ENCODE measurements at regions not wholly inside any gene's neighbourhood (a gene's known extent, or its start where the extent isn't known, plus 50 kb on each side); places are given as distances from the start of the nearest gene placed in this dataset.

GRCh38 chr3:141431411-141432378 is 55.1 kb upstream of the RASA2 start (continued):
- TF ChIP-seq ASH2L (IDR thresholded peaks at IDR 0.05; ENCODE audit: insufficient read length, low read depth, low read length) (peak; percentile 91), ZNF839 (CRISPR knock-in tag; IDR thresholded peaks at IDR 0.05; ENCODE audit: borderline replicate concordance) (no peak), KDM5A (IDR thresholded peaks at IDR 0.05; ENCODE audit: borderline replicate concordance, low read length) (peak; percentile 25; the same call in 1 of the 2 replicates), XBP1 (CRISPR knock-in tag; IDR thresholded peaks at IDR 0.05) (no peak), LCORL (IDR thresholded peaks at IDR 0.05) (peak; percentile 88), LCORL (CRISPR knock-in tag; IDR thresholded peaks at IDR 0.05) (peak; percentile 99), SPEN (CRISPR knock-in tag; IDR thresholded peaks at IDR 0.05; ENCODE audit: low read depth) (0 out of 2 replicates have a peak, but pooled peaks have one; percentile 39), ZNF142 (CRISPR knock-in tag; IDR thresholded peaks at IDR 0.05) (0 out of 2 replicates have a peak, but pooled peaks have one; percentile 64), RBFOX2 (IDR thresholded peaks at IDR 0.05; ENCODE audit: low read depth, low read length) (0 out of 2 replicates have a peak, but pooled peaks have one; percentile 23), HDAC6 (IDR thresholded peaks at IDR 0.05; ENCODE audit: low read depth, low read length) (no peak), TBX2 (CRISPR knock-in tag; IDR thresholded peaks at IDR 0.05; ENCODE audit: borderline replicate concordance) (peak; percentile 91), ISX (CRISPR knock-in tag; conservative IDR thresholded peaks at IDR 0.05) (0 out of 2 replicates have a peak, but pooled peaks have one; percentile 27), PHF8 (CRISPR knock-in tag; IDR thresholded peaks at IDR 0.05) (peak; percentile 42; the same call in 1 of the 2 replicates), POLR2AphosphoS5 (IDR thresholded peaks at IDR 0.05; ENCODE audit: low read depth, low read length) (peak; percentile 48; the same call in 1 of the 2 replicates), CREM (IDR thresholded peaks at IDR 0.05) (peak; percentile 76), CREM (CRISPR knock-in tag; IDR thresholded peaks at IDR 0.05) (no peak), E2F1 (CRISPR knock-in tag; IDR thresholded peaks at IDR 0.05) (no peak), MYC (CRISPR knock-in tag; IDR thresholded peaks at IDR 0.05; ENCODE audit: borderline replicate concordance) (peak; percentile 51; the same call in 1 of the 2 replicates), FOXJ3 (CRISPR knock-in tag; IDR thresholded peaks at IDR 0.05; ENCODE audit: borderline replicate concordance) (peak; percentile 92), ZNF788 (CRISPR knock-in tag; IDR thresholded peaks at IDR 0.05; ENCODE audit: borderline replicate concordance) (peak; percentile 62; the same call in 1 of the 2 replicates), RXRA (CRISPR knock-in tag; IDR thresholded peaks at IDR 0.05) (peak; percentile 44; the same call in 1 of the 2 replicates), ARHGAP35 (CRISPR knock-in tag; IDR thresholded peaks at IDR 0.05; ENCODE audit: borderline replicate concordance) (no peak), KLF16 (CRISPR knock-in tag; IDR thresholded peaks at IDR 0.05) (peak in 1 of 2 experiments; percentile 19; a peak in 1 of 4 replicates), ZNF7 (CRISPR knock-in tag; IDR thresholded peaks at IDR 0.05) (peak; percentile 95)

Measured in HepG2 (cell line).